ENCODE measurements at regions not wholly inside any gene's neighbourhood (a gene's known extent, or its start where the extent isn't known, plus 50 kb on each side); places are given as distances from the start of the nearest gene placed in this dataset.

DNA sequence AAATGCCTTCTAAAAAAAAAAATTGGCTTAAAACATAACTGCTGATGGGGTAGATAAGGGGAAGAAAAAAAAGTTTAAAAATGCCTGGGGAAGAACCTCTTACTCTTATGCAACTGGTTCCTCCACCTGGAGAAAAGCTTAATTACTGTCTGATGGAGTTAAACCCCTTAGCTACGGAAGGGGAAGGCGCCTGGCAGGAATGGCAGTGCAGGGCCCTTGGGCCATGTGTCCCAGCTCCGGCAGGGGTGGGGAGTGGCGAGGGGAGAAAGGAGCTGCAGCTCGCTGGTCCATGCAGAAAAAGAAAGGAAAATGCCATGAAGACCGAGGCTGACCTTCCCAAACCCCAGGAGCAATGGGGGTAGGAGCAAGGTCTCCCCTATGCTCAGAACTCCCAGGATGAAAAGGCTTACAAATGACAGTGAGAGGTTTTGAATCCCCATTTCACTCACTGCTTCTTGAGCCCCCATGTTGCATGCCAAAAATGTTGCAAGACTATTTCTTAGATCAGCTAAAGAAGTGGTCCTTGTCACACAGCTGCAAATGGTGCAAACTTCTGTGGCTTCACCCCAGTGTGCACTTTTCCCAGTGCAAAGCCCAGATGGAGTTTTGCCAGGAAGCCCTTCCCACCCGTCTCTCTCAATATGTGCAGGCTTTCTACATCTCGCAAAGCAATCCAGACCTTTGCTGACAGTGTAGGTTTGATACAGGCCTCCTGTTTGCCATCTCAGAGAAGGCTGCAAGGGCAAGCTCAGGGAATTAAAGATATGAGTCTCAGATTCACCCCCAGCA is 204.8 kb upstream of the CT83 start (continued):
- no peak for TF ChIP-seq KDM4A (IDR thresholded peaks at IDR 0.05; ENCODE audit: low read depth, low read length, severe bottlenecking)
- no peak for TF ChIP-seq GABPA (IDR thresholded peaks at IDR 0.05; ENCODE audit: borderline replicate concordance, insufficient read depth, low read length)
- no peak for TF ChIP-seq CTBP2 (IDR thresholded peaks at IDR 0.05; ENCODE audit: borderline replicate concordance, insufficient read depth, insufficient read length, low read length)
- no peak for TF ChIP-seq CREB1 (IDR thresholded peaks at IDR 0.05)

All from H1 (cell line).